ENCODE measurements at regions not wholly inside any gene's neighbourhood (a gene's known extent, or its start where the extent isn't known, plus 50 kb on each side); places are given as distances from the start of the nearest gene placed in this dataset.

GRCh38 chr16:86334079-86334635, 176.2 kb upstream of the FOXF1 start:
- no peak overlapping the region for H3K4me3 ChIP-seq (ENCODE audit: low read depth, low read length)
- DNase-seq (ENCODE audit: low read depth), result no peak
- TF ChIP-seq, protein P1, sequence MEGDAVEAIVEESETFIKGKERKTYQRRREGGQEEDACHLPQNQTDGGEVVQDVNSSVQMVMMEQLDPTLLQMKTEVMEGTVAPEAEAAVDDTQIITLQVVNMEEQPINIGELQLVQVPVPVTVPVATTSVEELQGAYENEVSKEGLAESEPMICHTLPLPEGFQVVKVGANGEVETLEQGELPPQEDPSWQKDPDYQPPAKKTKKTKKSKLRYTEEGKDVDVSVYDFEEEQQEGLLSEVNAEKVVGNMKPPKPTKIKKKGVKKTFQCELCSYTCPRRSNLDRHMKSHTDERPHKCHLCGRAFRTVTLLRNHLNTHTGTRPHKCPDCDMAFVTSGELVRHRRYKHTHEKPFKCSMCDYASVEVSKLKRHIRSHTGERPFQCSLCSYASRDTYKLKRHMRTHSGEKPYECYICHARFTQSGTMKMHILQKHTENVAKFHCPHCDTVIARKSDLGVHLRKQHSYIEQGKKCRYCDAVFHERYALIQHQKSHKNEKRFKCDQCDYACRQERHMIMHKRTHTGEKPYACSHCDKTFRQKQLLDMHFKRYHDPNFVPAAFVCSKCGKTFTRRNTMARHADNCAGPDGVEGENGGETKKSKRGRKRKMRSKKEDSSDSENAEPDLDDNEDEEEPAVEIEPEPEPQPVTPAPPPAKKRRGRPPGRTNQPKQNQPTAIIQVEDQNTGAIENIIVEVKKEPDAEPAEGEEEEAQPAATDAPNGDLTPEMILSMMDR (IDR thresholded peaks at IDR 0.05; ENCODE audit: low read depth, low read length), result no peak
- TF ChIP-seq MYC (IDR thresholded peaks at IDR 0.05; ENCODE audit: low read depth, low read length) (no peak), POLR2A (IDR thresholded peaks at IDR 0.05; ENCODE audit: extremely low read depth, insufficient read length) (no peak)
- TF ChIP-seq, protein P2, sequence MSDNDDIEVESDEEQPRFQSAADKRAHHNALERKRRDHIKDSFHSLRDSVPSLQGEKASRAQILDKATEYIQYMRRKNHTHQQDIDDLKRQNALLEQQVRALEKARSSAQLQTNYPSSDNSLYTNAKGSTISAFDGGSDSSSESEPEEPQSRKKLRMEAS (IDR thresholded peaks at IDR 0.05; ENCODE audit: low read depth, low read length), result no peak

DNA sequence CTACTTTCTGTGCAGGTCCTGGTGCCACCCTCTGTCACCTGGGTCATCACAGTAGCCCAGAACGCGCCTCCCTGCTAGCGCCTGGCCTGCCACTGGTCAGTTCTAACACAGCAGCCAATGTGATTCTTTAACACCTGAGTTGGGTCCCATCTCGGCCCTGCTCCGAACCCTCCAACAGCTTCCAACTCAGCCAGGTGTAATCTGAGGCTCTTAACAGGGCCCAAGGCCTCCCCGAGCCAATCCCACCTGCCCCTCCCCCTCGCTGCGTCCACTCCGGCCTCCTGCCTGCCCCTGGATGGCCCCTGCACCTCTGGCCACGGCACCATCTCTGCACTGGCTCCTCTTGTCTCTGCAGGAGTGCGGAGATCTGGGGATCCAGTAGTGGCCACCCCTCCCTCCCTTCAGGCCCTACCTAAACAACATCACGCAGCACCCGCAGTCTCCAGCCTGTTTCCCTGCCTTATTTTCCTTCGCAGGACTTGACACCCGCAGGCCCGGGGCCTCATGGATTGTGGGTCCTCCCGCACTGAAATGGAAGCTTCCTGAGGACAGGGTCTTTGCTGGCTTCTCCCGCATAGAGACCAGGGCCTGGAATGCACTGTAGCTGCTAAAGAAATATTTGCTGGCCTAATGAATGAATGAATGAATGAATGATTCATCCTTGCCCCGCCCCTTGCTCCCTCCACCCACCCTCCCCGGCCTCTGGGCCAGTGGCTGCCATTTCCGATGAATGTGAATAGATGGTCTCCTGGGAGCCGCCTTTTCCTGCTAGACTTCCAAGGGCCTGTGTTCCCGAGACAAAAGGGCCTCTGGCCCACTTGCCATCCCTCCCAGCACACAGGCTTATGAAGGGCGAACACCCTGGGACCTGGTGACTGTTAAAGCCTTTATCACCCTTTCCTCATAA, 174.8 kb upstream of the FOXF1 start:
- TF ChIP-seq, protein P1 (IDR thresholded peaks at IDR 0.05; ENCODE audit: low read depth, low read length), result no peak
- TF ChIP-seq POLR2A (IDR thresholded peaks at IDR 0.05; ENCODE audit: extremely low read depth, insufficient read length), result no peak
- no peak for TF ChIP-seq MYC (IDR thresholded peaks at IDR 0.05; ENCODE audit: low read depth, low read length)
- TF ChIP-seq, protein P2 (IDR thresholded peaks at IDR 0.05; ENCODE audit: low read depth, low read length), result no peak
- DNase-seq (ENCODE audit: low read depth), result no peak
- H3K4me3 ChIP-seq (ENCODE audit: low read depth, low read length), result no peak overlapping the region

DNA sequence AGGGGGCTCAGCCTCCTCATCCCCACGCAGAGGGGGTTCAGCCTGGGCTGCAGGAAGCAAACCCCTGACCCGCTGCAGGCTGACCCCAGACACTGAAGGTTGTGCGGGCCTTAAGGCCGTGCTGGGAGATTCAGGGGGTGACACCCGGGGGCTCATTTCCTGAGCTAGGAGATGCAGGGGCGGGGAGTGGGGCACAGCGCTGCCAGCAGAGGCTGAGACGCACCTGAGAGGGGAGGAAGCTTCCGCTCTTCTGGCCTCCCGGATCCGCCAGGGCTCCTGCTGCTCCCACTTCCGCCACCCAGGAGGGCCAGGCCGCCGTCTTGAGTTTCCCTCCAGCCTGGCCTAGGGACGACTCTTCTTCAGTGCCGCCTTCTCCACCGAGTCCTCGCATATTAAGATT, 173.2 kb upstream of the FOXF1 start:
- DNase-seq (ENCODE audit: low read depth), result no peak
- H3K4me3 ChIP-seq (ENCODE audit: low read depth, low read length), result no peak overlapping the region
- TF ChIP-seq, protein P1 (IDR thresholded peaks at IDR 0.05; ENCODE audit: low read depth, low read length), result no peak
- TF ChIP-seq, protein P2 (IDR thresholded peaks at IDR 0.05; ENCODE audit: low read depth, low read length), result no peak
- TF ChIP-seq MYC (IDR thresholded peaks at IDR 0.05; ENCODE audit: low read depth, low read length) (no peak), POLR2A (IDR thresholded peaks at IDR 0.05; ENCODE audit: extremely low read depth, insufficient read length) (no peak)

DNA sequence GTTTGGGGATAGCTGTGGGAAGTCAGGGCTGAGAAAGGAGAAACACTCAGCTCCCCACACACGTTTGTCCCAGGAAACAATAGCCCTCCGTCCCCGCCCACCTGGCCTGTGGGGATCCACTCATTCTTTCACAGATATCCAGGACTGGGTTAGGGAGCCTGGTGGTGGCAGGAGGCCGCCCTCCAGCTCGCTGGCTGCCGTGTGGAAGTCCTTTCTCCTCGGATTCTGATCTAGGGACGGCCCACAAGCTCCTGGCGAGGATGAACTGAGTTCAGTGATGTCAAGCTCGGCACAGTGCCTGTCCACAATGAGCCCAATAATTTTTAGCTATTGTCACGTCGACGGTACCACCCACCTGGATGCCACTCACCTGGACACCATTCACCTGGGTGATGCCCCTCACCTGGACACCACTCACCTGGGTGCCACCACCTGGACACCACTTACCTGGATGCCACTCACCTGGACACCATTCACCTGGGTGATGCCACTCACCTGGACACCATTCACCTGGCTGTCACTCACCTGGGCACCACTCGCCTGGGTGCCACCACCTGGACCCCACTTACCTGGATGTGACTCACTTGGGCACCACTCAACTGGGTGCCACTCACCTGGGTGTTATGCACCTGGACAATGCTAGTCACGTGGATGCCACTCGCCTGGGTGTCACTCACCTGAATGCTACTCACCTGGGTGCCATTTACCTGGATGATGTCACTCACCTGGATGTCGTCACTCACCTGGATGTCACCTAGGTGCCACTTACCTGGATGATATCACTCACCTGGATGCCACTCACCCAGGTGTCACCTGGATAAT, 172.5 kb upstream of the FOXF1 start:
- H3K4me3 ChIP-seq (ENCODE audit: low read depth, low read length), result no peak overlapping the region
- TF ChIP-seq, protein P2 (IDR thresholded peaks at IDR 0.05; ENCODE audit: low read depth, low read length), result no peak
- no peak for TF ChIP-seq MYC (IDR thresholded peaks at IDR 0.05; ENCODE audit: low read depth, low read length)
- DNase-seq (ENCODE audit: low read depth), result no peak

GRCh38 chr16:86338403-86339115, 171.8 kb upstream of the FOXF1 start:
- H3K4me3 ChIP-seq (ENCODE audit: low read depth, low read length), result no peak overlapping the region
- DNase-seq (ENCODE audit: low read depth), result peak; percentile 23
- TF ChIP-seq MYC (IDR thresholded peaks at IDR 0.05; ENCODE audit: low read depth, low read length) (no peak), POLR2A (IDR thresholded peaks at IDR 0.05; ENCODE audit: extremely low read depth, insufficient read length) (no peak)
- TF ChIP-seq, protein P1 (IDR thresholded peaks at IDR 0.05; ENCODE audit: low read depth, low read length), result no peak
- TF ChIP-seq, protein P2 (IDR thresholded peaks at IDR 0.05; ENCODE audit: low read depth, low read length), result no peak
